GM10266 (cell line): ENCODE measurements at regions not wholly inside any gene's neighbourhood (a gene's known extent, or its start where the extent isn't known, plus 50 kb on each side); places are given as distances from the start of the nearest gene placed in this dataset.
"Not testable (repeated sequence)": the region's sequence is repeated elsewhere in the genome, so short reads cannot be mapped to it uniquely, and the experiment has no call there.

ENCODE experiments used
- DNase-seq: peaks from one replicate; pipeline ENCODE4 v3.0.0; 2012; ENCODE audit errors: extremely low spot score
- CTCF ChIP-seq: IDR thresholded peaks from 2 replicates; pipeline ENCODE4 v1.5.1; 2012; ENCODE audit warnings: mild to moderate bottlenecking, low read depth; ENCODE audit not compliant: control insufficient read depth, insufficient read depth; ENCODE audit errors: missing control alignments

DNA sequence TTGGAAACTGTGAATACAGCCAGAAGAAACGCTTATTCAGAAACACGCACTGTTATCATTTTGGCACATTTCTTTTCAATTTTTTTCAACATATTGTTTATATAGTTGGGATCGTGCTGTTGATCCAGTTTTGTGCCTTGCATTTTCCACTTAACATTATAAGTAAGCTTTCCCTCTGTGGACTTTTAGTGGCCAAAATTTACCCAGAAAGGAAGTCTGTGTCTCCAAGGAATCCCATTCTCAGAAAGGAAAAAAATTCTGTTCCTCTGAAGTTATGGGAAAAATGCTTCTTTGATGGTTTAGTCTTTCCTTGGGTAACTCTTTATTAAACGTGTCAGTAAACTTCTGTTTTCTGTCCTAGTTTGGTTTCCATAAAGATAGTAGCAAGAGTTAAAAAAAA, 280.0 kb downstream of the REEP3 start:
- no peak for TF ChIP-seq CTCF
- DNase-seq: no peak

DNA sequence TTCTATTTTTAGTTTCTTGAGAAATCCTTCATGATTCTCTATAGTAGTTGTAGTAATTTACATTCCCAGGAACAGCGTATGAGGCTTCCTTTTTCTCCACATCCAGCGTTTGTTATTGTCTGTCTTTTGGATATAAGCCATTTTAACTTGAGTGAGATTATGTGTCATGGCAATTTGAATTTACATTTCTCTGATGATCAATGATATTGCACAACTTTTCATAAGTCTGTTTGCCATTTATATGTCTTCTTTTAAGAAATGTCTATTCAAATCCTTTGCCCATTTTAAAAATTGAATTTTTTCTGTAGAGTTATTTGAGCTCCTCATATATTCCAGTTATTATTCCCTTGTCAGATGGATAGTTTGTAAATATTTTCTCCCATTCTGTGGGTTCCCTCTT, 285.1 kb downstream of the REEP3 start:
- DNase-seq: no peak
- no peak for TF ChIP-seq CTCF

DNA sequence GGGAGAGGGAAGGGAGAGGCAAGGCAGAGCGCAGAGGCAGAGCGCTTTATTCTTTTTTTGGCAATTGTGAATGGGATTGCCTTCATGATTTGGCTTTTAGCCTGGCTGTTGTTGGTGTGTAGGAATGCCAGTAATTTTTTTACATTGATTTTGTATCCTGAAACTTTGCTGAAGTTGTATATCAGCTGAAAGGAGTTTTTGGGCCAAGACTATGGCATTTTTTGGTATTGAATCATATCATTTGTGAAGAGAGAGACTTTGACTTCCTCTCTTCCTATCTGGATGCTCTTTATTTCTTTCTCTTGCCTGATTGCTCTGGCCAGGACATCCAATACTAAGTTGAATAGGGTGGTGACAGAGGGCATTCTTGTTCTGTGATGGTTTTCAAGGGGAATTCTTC, 291.3 kb downstream of the REEP3 start:
- DNase-seq: no peak
- no peak for TF ChIP-seq CTCF

- peak; percentile 61 for TF ChIP-seq CTCF
- DNase-seq: peak; percentile 33
Measured at GRCh38 chr10:63819753-63820329, 298.6 kb downstream of the REEP3 start.

DNA sequence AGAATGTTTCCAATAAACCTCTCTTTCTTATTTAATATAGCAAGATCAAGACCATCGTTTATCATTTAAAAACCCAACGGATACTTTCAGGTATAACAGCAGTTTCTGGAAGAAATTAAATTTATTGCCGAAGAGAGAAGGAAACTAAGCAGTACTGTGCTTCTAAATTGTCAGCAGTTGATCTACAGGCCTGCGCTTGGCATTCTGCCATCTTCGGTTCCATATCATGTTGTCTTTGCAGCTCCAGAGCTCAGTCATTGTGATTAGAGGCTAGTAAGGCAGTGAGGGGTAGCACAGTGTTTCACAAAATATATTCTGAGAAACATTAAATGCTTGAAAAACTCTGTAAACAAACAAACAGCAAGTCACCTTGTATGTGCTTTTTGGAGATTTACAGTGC, 301.3 kb downstream of the REEP3 start:
- no peak for DNase-seq

GRCh38 chr10:63825111-63825510, 303.9 kb downstream of the REEP3 start:
- TF ChIP-seq CTCF: no peak
- DNase-seq: no peak

More for the DNA sequence above, 301.3 kb downstream of the REEP3 start:
- no peak for TF ChIP-seq CTCF

GRCh38 chr10:63825766-63826165, 304.6 kb downstream of the REEP3 start:
- DNase-seq: no peak
- no peak for TF ChIP-seq CTCF

- not testable (repeated sequence) for DNase-seq
Measured at GRCh38 chr10:63827018-63827417, 305.8 kb downstream of the REEP3 start.
